GM12878 (cell line): ENCODE measurements at regions not wholly inside any gene's neighbourhood (a gene's known extent, or its start where the extent isn't known, plus 50 kb on each side); places are given as distances from the start of the nearest gene placed in this dataset.

ENCODE experiments used
- ATAC-seq: fragments of 200-7000 bp; cut with Tn5 transposase; 3 replicates; pipeline ENCODE4 v1.9.1; 2020; ENCODE audit warnings: mild to moderate bottlenecking, moderate library complexity
- BruUV-seq: library from RNA; stranded (reverse); fragments of 400-500 nt; replicated peaks from 2 replicates; lab custom pipeline; 2021; lab: Mats Ljungman, UMichigan
- CTCF ChIA-PET: fragments of 300-600 bp; sonication (Branson Sonifier 250); formaldehyde crosslinking; extraction: SDS; loops from one replicate; lab custom pipeline; 2021; ENCODE audit warnings: inconsistent platforms; lab: Yijun Ruan, JAX
- POLR2A ChIA-PET: fragments of 350-600 bp; formaldehyde crosslinking; extraction: SDS; loops from one replicate; lab custom pipeline; 2021; ENCODE audit warnings: inconsistent platforms; lab: Charles Lee
- RAD21 ChIA-PET: fragments of 300-600 bp; sonication (Branson Sonifier 250); formaldehyde crosslinking; loops from one replicate; lab custom pipeline; 2023; ENCODE audit warnings: antibody characterized with exemption; ENCODE audit not compliant: unreplicated experiment; lab: Charles Lee
- SMC1A ChIA-PET: fragments of 300-600 bp; sonication (Branson Sonifier 250); formaldehyde crosslinking; loops from one replicate; lab custom pipeline; 2023; ENCODE audit not compliant: unreplicated experiment, uncharacterized antibody; lab: Charles Lee
- DNase-seq: peaks from one replicate; pipeline ENCODE4 v3.0.0-alpha.2; 2011; ENCODE audit warnings: low read depth, low spot score
- FAIRE-seq: peaks from 3 replicates; lab custom pipeline; 2011; peaks lifted over from hg19 to GRCh38; lab: Jason Lieb, UNC
- H2AFZ ChIP-seq: 2 replicates; pipeline ENCODE4 v1.6.0; 2011; ENCODE audit warnings: low read depth, low read length, control low read depth; ENCODE audit not compliant: control insufficient read depth
- H3K27ac ChIP-seq: 2 replicates; pipeline ENCODE4 v1.5.1; 2011; ENCODE audit warnings: control low read depth; ENCODE audit not compliant: control insufficient read depth, insufficient read depth
- H3K27me3 ChIP-seq, 2 experiments: replicated peaks in 1 of 2; 2 replicates each; pipeline versions ENCODE4 v1.6.0 to v1.6.1; 2011; ENCODE audit warnings: low read length in 1 of 2; ENCODE audit not compliant: control insufficient read depth in 2 of 2, insufficient read depth in 2 of 2
- H3K36me3 ChIP-seq, 2 experiments: 2 replicates each; pipeline ENCODE4 v1.5.1; 2011; ENCODE audit warnings: low read length in 1 of 2; ENCODE audit not compliant: control insufficient read depth in 2 of 2, insufficient read depth in 2 of 2
- H3K4me1 ChIP-seq: 2 replicates; pipeline ENCODE4 v1.6.1; 2011; ENCODE audit warnings: mild to moderate bottlenecking, low read length, moderate library complexity, mixed read lengths; ENCODE audit not compliant: control insufficient read depth, insufficient read depth
- H3K4me2 ChIP-seq: 2 replicates; pipeline ENCODE4 v1.6.0; 2011; ENCODE audit warnings: control low read depth; ENCODE audit not compliant: control insufficient read depth, insufficient read depth
- H3K4me3 ChIP-seq: fragments of 200-600 bp; sonication (generic); 2 replicates; pipeline ENCODE4 v1.5.1; 2016
- H3K79me2 ChIP-seq: 2 replicates; pipeline ENCODE4 v1.6.0; 2011; ENCODE audit warnings: low read length; ENCODE audit not compliant: control insufficient read depth, insufficient read depth
- H3K9ac ChIP-seq: 2 replicates; pipeline ENCODE4 v1.8.0; 2011; ENCODE audit warnings: low read length, control low read depth, mixed read lengths; ENCODE audit not compliant: control insufficient read depth, insufficient read depth
- H3K9me3 ChIP-seq: replicated peaks from 3 replicates; pipeline ENCODE4 v1.5.1; 2011; ENCODE audit warnings: mild to moderate bottlenecking, low read length; ENCODE audit not compliant: control insufficient read depth, insufficient read depth
- H4K20me1 ChIP-seq: 2 replicates; pipeline ENCODE4 v1.6.0; 2011; ENCODE audit not compliant: control insufficient read depth, insufficient read depth
- ASH2L ChIP-seq: fragments of 300-600, 200-600 bp; sonication (generic); IDR thresholded peaks from 2 replicates; pipeline ENCODE4 v1.6.1; 2017; ENCODE audit warnings: low read depth, mild to moderate bottlenecking, borderline replicate concordance
- ETV6 ChIP-seq, 2 experiments: fragments of 450-650 bp in 1 of 2; IDR thresholded peaks in 1 of 2; conservative IDR thresholded peaks in 1 of 2; 2 replicates each; pipeline ENCODE4 v1.6.1; 2014; ENCODE audit warnings: antibody characterized with exemption in 1 of 2, borderline replicate concordance in 1 of 2, low read depth in 1 of 2, mild to moderate bottlenecking in 1 of 2, moderate library complexity in 1 of 2
- HCFC1 ChIP-seq: fragments of 150-350 bp; IDR thresholded peaks from 2 replicates; pipeline ENCODE4 v1.6.1; 2014; ENCODE audit warnings: low read length
- NFYA ChIP-seq: IDR thresholded peaks from 2 replicates; pipeline ENCODE4 v1.6.1; 2011; ENCODE audit warnings: low read depth, mild to moderate bottlenecking, low read length, improper control_type of control experiment, borderline replicate concordance
- NR2F1 ChIP-seq: fragments of 450-650 bp; conservative IDR thresholded peaks from 2 replicates; pipeline ENCODE4 v1.6.1; 2017; ENCODE audit warnings: mild to moderate bottlenecking
- NRF1 ChIP-seq: conservative IDR thresholded peaks from 2 replicates; pipeline ENCODE4 v1.6.1; 2011; ENCODE audit warnings: mild to moderate bottlenecking, low read depth, low read length, improper control_type of control experiment
- POLR2AphosphoS2 ChIP-seq: IDR thresholded peaks from 2 replicates; pipeline ENCODE4 v1.6.1; 2011; ENCODE audit warnings: low read depth, mild to moderate bottlenecking, low read length, improper control_type of control experiment, moderate library complexity
- POU2F2 ChIP-seq: IDR thresholded peaks from 3 replicates; pipeline ENCODE4 v1.6.1; 2011; ENCODE audit warnings: low read depth, mild to moderate bottlenecking, low read length, borderline replicate concordance
- RUNX3 ChIP-seq: IDR thresholded peaks from 2 replicates; pipeline ENCODE4 v1.6.1; 2012; ENCODE audit warnings: low read length, inconsistent platforms
- SMC3 ChIP-seq: IDR thresholded peaks from 2 replicates; pipeline ENCODE4 v1.6.1; 2011; ENCODE audit warnings: low read length, improper control_type of control experiment, borderline replicate concordance
- SUPT20H ChIP-seq: IDR thresholded peaks from 2 replicates; pipeline ENCODE4 v1.6.1; 2011; ENCODE audit warnings: low read depth, mild to moderate bottlenecking, low read length, moderate library complexity, borderline replicate concordance; ENCODE audit not compliant: control insufficient read depth
- WGBS: methylation state at CpG from one replicate; pipeline ENCODE4 v1.1.6; 2016; ENCODE audit warnings: low lambda C conversion rate; ENCODE audit not compliant: insufficient replicate concordance, insufficient coverage; ENCODE audit errors: missing lambda C conversion rate; 5-methylcytosine and 5-hydroxymethylcytosine counted together
- in situ Hi-C: fragments of 300-500 bp; cut with MboI; formaldehyde crosslinking; loops from 9 replicates; pipeline ENCODE4 v1.14.3; 2018; ENCODE audit warnings: mixed read lengths
- intact Hi-C: fragments of 100-400 bp; cut with micrococcal nuclease; formaldehyde crosslinking; loops from one replicate; pipeline ENCODE4 v1.14.2; 2022; ENCODE audit not compliant: unreplicated experiment
- TF ChIP-seq, protein P1 (sequence below): IDR thresholded peaks from 2 replicates; pipeline ENCODE4 v1.6.1; 2012; ENCODE audit warnings: improper control_type of control experiment, low read depth, low read length; ENCODE audit not compliant: insufficient replicate concordance
- TF ChIP-seq, protein P2 (sequence below): fragments of 450-650 bp; IDR thresholded peaks from 2 replicates; pipeline ENCODE4 v1.6.1; 2017; ENCODE audit warnings: mild to moderate bottlenecking, moderate library complexity
- TF ChIP-seq, protein P3 (sequence below): IDR thresholded peaks from 2 replicates; pipeline ENCODE4 v1.6.1; 2011; ENCODE audit warnings: low read depth, low read length, improper control_type of control experiment, borderline replicate concordance

DNA sequence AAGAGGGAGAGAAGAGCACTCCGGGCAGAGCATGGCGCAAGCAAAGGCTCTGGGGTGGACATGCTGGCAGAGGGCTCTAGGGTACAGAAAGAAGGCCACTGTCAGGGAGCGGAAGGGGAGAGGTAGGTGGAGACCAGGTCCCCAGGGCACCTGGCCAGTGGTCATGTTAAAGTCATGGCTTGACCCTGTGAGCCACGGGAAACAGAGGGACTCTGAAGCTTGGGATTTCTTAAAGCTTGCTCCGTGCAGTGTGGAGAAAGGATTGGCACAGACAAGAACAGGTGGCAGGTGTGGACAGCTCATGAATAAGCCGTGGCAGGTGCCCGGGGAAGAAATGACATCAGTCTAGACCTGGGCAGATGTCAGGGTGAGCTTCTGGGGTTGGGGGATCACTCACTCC, 413.8 kb downstream of the BCL11B start (continued):
- no peak for TF ChIP-seq ASH2L
- no peak for TF ChIP-seq SUPT20H
- TF ChIP-seq, protein P1, sequence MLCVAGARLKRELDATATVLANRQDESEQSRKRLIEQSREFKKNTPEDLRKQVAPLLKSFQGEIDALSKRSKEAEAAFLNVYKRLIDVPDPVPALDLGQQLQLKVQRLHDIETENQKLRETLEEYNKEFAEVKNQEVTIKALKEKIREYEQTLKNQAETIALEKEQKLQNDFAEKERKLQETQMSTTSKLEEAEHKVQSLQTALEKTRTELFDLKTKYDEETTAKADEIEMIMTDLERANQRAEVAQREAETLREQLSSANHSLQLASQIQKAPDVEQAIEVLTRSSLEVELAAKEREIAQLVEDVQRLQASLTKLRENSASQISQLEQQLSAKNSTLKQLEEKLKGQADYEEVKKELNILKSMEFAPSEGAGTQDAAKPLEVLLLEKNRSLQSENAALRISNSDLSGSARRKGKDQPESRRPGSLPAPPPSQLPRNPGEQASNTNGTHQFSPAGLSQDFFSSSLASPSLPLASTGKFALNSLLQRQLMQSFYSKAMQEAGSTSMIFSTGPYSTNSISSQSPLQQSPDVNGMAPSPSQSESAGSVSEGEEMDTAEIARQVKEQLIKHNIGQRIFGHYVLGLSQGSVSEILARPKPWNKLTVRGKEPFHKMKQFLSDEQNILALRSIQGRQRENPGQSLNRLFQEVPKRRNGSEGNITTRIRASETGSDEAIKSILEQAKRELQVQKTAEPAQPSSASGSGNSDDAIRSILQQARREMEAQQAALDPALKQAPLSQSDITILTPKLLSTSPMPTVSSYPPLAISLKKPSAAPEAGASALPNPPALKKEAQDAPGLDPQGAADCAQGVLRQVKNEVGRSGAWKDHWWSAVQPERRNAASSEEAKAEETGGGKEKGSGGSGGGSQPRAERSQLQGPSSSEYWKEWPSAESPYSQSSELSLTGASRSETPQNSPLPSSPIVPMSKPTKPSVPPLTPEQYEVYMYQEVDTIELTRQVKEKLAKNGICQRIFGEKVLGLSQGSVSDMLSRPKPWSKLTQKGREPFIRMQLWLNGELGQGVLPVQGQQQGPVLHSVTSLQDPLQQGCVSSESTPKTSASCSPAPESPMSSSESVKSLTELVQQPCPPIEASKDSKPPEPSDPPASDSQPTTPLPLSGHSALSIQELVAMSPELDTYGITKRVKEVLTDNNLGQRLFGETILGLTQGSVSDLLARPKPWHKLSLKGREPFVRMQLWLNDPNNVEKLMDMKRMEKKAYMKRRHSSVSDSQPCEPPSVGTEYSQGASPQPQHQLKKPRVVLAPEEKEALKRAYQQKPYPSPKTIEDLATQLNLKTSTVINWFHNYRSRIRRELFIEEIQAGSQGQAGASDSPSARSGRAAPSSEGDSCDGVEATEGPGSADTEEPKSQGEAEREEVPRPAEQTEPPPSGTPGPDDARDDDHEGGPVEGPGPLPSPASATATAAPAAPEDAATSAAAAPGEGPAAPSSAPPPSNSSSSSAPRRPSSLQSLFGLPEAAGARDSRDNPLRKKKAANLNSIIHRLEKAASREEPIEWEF = no peak
- TF ChIP-seq RUNX3 = no peak
- TF ChIP-seq POLR2AphosphoS2 = no peak

DNA sequence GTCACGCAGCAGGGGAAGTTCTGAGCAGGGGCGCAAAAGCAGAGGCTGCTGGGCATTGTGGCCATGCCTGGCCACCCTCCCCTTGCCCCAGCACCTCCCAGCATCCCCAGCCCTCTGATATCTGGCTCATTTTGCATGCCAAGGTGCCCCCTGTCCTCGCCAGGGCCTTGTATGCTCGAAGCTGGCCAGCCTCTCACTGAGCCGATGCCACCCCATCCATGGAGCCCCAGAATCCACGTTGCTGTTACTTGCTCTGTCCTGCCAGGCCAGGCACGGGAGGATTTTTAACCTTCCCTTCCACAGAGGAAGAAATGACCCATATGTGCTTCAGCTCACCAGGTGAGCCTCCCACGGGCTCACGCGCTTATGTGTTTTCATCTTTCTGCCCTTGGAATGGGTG, 413.4 kb downstream of the BCL11B start:
- Histone ChIP-seq H3K9me3 (no peaks in the 10 kb centered on the region; the same call in 2 of the 3 replicates), H3K4me3 (no peak overlapping the region), H3K36me3 (no peaks in the 10 kb centered on the region), H2AFZ (no peak overlapping the region), H3K4me2 (no peak overlapping the region), H3K9ac (no peak overlapping the region), H3K27me3 (no peaks in the 10 kb centered on the region), H3K79me2 (no peaks in the 10 kb centered on the region), H3K4me1 (no peaks in the 10 kb centered on the region), H3K27ac (no peak overlapping the region), H4K20me1 (no peaks in the 10 kb centered on the region)
- FAIRE-seq (no peak), DNase-seq (no peak), ATAC-seq (no peak)
- ChIA-PET RAD21 (no interaction called here), SMC1A (interaction anchor here (0.6 kb wide), 1 partner anchor 217 kb away, joined by 3 read pairs; no protein-coding TSS in a partner anchor), POLR2A (interaction anchor here (0.6 kb wide), 1 partner anchor 957 kb away, joined by 5 read pairs; no protein-coding TSS in a partner anchor), CTCF (no interaction called here)
- WGBS = 26% methylated on average over 10 of the region's 10 CpGs
- BruUV-seq = no TSS peak
- in situ Hi-C loops (no loop called here), intact Hi-C loops (no loop called here)
- TF ChIP-seq SMC3 (no peak), HCFC1 (no peak), NRF1 (no peak), NFYA (no peak), NR2F1 (no peak), ETV6 (conservative IDR thresholded peaks at IDR 0.05 in 1 of 2, IDR thresholded peaks at IDR 0.05 in 1 of 2; ENCODE audit: borderline replicate concordance in 1 of 2, low read depth in 1 of 2) (no peak), POU2F2 (no peak)
- TF ChIP-seq, protein P2, sequence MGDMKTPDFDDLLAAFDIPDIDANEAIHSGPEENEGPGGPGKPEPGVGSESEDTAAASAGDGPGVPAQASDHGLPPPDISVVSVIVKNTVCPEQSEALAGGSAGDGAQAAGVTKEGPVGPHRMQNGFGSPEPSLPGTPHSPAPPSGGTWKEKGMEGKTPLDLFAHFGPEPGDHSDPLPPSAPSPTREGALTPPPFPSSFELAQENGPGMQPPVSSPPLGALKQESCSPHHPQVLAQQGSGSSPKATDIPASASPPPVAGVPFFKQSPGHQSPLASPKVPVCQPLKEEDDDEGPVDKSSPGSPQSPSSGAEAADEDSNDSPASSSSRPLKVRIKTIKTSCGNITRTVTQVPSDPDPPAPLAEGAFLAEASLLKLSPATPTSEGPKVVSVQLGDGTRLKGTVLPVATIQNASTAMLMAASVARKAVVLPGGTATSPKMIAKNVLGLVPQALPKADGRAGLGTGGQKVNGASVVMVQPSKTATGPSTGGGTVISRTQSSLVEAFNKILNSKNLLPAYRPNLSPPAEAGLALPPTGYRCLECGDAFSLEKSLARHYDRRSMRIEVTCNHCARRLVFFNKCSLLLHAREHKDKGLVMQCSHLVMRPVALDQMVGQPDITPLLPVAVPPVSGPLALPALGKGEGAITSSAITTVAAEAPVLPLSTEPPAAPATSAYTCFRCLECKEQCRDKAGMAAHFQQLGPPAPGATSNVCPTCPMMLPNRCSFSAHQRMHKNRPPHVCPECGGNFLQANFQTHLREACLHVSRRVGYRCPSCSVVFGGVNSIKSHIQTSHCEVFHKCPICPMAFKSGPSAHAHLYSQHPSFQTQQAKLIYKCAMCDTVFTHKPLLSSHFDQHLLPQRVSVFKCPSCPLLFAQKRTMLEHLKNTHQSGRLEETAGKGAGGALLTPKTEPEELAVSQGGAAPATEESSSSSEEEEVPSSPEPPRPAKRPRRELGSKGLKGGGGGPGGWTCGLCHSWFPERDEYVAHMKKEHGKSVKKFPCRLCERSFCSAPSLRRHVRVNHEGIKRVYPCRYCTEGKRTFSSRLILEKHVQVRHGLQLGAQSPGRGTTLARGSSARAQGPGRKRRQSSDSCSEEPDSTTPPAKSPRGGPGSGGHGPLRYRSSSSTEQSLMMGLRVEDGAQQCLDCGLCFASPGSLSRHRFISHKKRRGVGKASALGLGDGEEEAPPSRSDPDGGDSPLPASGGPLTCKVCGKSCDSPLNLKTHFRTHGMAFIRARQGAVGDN = no peak
- TF ChIP-seq, protein P3, sequence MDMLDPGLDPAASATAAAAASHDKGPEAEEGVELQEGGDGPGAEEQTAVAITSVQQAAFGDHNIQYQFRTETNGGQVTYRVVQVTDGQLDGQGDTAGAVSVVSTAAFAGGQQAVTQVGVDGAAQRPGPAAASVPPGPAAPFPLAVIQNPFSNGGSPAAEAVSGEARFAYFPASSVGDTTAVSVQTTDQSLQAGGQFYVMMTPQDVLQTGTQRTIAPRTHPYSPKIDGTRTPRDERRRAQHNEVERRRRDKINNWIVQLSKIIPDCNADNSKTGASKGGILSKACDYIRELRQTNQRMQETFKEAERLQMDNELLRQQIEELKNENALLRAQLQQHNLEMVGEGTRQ = no peak
